Liver (tissue), 3 donors: ENCODE measurements at regions not wholly inside any gene's neighbourhood (a gene's known extent, or its start where the extent isn't known, plus 50 kb on each side); places are given as distances from the start of the nearest gene placed in this dataset.

Experiments
- ATF3 ChIP-seq: IDR thresholded peaks from 2 replicates; pipeline ENCODE4 v1.6.1; 2016; ENCODE audit warnings: antibody characterized with exemption
- CTCF ChIP-seq: fragments of 150-350 bp; IDR thresholded peaks from 2 replicates; pipeline ENCODE4 v1.5.1; 2017; ENCODE audit warnings: improper control_type of control experiment, low read depth, low read length; ENCODE audit not compliant: missing input control
- FOXA1 ChIP-seq: IDR thresholded peaks from 2 replicates; pipeline ENCODE4 v1.6.1; 2016; ENCODE audit warnings: antibody characterized with exemption
- MAX ChIP-seq: IDR thresholded peaks from 2 replicates; pipeline ENCODE4 v1.6.1; 2016; ENCODE audit warnings: antibody characterized with exemption
- RAD21 ChIP-seq, 2 donors: IDR thresholded peaks; 2 replicates each; pipeline ENCODE4 v1.6.1; 2016; ENCODE audit warnings: antibody characterized with exemption in 2 of 2, mild to moderate bottlenecking in 2 of 2
- REST ChIP-seq: IDR thresholded peaks from 2 replicates; pipeline ENCODE4 v1.6.1; 2016; ENCODE audit warnings: antibody characterized with exemption, mild to moderate bottlenecking
- SP1 ChIP-seq: IDR thresholded peaks from 2 replicates; pipeline ENCODE4 v1.6.1; 2018; ENCODE audit warnings: antibody characterized with exemption, mild to moderate bottlenecking
- TAF1 ChIP-seq: conservative IDR thresholded peaks from 2 replicates; pipeline ENCODE4 v1.6.1; 2016; ENCODE audit warnings: antibody characterized with exemption, mild to moderate bottlenecking
- donor health status: healthy.
- donor health status: healthy.

GRCh38 chr15:87591042-87591441 lies 665.5 kb downstream of the NTRK3 start:
- TF ChIP-seq MAX: no peak
- no peak for TF ChIP-seq RAD21 (IDR thresholded peaks at IDR 0.05)
- no peak for TF ChIP-seq CTCF
- TF ChIP-seq SP1: no peak
- TF ChIP-seq TAF1: no peak
- TF ChIP-seq REST: no peak
- TF ChIP-seq ATF3: no peak
- TF ChIP-seq FOXA1: no peak
